Omental fat pad (tissue), 3 donors: ENCODE measurements at regions not wholly inside any gene's neighbourhood (a gene's known extent, or its start where the extent isn't known, plus 50 kb on each side); places are given as distances from the start of the nearest gene placed in this dataset.

Experiments used
- ATAC-seq: fragments of 150-250 bp; one replicate; pipeline ENCODE4 v1.9.1; 2016; ENCODE audit warnings: mild to moderate bottlenecking, moderate library complexity; ENCODE audit not compliant: low FRiP score
- DNase-seq: peaks from one replicate; pipeline ENCODE4 v3.0.0-alpha.2; 2019; ENCODE audit warnings: low spot score
- TF ChIP-seq, protein P1 (sequence below), 3 donors: fragments of 450-650 bp; IDR thresholded peaks; one replicate each; pipeline ENCODE4 v1.5.1; 2016 to 2017; ENCODE audit warnings: antibody characterized with exemption in 3 of 3, mild to moderate bottlenecking in 3 of 3, moderate library complexity in 2 of 3

DNA sequence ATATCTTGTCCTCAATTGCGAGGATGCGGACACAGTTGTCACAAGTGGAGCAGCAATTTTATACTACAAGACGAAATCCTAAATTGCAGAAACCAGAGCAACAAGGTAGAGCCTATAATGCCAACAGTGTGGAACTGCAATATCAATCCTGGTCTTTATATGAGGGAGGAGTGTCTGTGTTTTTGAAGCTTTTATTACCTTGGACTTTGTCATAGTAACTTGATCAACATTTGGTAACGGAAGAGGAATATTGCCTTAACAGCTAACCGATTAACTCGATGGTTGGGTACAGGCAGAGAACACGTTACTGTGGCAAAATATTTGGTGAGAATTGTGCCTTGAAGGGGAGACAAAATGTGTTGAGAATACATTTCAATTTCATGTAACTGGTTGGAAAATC lies 661.5 kb downstream of the FGF9 start:
- ATAC-seq, result no peak

DNA sequence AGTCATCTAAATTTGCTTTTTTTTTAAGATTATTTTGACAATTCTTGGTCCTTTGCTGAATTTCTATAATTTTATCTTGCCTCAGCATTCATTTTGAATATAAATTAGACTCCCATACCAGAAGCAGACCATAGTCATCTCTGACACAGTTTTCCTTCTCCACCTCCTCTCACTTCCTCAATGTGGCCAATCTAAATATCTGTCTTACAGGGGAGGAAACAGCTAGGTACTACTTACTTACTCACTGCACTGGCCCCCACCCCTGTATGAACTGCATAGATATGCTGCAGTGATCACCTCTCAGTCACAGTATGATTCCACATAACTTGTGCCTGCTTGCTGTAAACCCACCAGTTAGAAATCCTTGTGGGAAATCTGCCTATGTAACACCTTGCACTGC lies 665.6 kb downstream of the FGF9 start:
- DNase-seq, result no peak
- ATAC-seq, result no peak
- TF ChIP-seq, protein P1, sequence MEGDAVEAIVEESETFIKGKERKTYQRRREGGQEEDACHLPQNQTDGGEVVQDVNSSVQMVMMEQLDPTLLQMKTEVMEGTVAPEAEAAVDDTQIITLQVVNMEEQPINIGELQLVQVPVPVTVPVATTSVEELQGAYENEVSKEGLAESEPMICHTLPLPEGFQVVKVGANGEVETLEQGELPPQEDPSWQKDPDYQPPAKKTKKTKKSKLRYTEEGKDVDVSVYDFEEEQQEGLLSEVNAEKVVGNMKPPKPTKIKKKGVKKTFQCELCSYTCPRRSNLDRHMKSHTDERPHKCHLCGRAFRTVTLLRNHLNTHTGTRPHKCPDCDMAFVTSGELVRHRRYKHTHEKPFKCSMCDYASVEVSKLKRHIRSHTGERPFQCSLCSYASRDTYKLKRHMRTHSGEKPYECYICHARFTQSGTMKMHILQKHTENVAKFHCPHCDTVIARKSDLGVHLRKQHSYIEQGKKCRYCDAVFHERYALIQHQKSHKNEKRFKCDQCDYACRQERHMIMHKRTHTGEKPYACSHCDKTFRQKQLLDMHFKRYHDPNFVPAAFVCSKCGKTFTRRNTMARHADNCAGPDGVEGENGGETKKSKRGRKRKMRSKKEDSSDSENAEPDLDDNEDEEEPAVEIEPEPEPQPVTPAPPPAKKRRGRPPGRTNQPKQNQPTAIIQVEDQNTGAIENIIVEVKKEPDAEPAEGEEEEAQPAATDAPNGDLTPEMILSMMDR (IDR thresholded peaks at IDR 0.05), result no peak

More for the DNA sequence above, 661.5 kb downstream of the FGF9 start:
- DNase-seq, result no peak
- TF ChIP-seq, protein P1 (IDR thresholded peaks at IDR 0.05), result no peak

DNA sequence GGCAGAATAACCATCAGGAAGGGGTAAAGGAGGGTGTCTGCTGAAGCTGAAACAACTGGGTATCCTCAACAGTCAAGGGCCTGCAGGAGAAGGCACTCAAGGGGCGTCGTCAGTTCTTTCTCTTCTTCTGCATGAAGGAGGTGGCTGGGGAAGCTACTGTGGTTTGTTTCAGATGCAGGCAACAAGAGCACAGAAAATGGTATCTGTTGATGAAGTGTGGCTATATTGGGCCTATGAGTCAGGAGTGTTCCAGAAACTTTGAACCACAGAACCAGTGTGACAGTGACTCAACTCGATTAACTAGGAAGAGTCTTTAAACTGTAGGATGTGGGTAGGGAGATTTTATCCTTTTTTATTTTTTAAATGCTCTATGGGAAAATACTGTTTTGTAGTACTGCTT lies 686.3 kb downstream of the FGF9 start:
- TF ChIP-seq, protein P1 (IDR thresholded peaks at IDR 0.05), result no peak
- ATAC-seq (no peak), DNase-seq (no peak)

DNA sequence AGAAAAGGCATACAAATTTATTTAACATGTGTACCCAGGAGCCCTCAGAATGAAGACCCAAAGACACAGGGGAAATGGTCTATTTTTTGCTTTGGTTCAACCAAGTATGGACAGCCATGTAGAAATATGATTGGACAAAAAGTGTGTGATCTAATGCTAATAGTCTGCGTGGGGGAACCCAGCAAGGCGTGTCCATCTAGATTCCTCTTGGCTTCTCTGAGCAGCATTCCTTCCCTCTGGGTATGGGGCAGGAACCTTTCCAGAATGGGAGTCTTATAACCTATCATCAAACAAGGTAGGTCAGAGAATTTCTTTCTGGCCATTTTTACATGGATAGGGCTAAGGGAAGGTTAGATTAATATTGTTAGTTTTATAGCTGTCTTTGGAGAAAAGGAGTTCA lies 698.2 kb downstream of the FGF9 start:
- DNase-seq (no peak), ATAC-seq (peak; percentile 51)
- TF ChIP-seq, protein P1 (IDR thresholded peaks at IDR 0.05), result no peak

DNA sequence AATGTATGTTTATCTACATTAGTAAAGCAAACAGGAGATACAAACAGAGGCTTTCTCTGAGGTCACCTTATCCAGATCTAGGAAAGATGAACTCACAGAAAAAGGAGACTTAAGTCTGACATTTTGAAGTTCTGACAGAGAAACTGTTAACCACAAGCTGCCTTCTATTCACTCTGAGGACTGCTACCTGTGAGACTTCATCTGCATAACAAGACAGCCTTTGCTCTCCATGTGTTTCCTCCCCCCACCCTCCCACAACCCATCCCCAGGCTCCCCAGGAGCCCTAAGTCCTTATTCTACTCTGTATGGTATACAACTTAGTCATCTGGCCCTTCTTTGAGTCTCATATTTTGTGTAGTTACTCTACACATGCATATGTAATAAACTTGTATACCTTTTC lies 699.0 kb downstream of the FGF9 start:
- no peak for ATAC-seq

DNA sequence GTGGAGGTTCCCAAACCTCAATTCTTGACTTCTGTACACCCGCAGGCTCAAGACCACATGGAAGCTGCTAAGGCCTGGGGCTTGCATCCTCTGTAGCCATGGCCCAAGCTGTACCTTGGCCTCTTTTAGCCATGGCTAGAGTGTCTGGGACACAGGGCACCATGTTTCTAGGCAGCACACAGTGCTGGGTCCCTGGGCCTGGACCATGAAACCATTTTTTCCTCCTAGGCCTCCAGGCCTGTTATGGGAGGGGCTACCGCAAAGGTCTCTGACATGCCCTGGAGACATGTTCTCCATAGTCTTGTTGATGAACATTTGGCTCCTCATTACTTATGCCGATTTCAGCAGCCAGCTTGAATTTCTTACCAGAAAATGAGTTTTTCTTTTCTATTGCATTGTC lies 701.4 kb downstream of the FGF9 start:
- no peak for ATAC-seq
- no peak for DNase-seq
- TF ChIP-seq, protein P1 (IDR thresholded peaks at IDR 0.05), result no peak

More for the DNA sequence above, 699.0 kb downstream of the FGF9 start:
- TF ChIP-seq, protein P1 (IDR thresholded peaks at IDR 0.05), result no peak
- no peak for DNase-seq

DNA sequence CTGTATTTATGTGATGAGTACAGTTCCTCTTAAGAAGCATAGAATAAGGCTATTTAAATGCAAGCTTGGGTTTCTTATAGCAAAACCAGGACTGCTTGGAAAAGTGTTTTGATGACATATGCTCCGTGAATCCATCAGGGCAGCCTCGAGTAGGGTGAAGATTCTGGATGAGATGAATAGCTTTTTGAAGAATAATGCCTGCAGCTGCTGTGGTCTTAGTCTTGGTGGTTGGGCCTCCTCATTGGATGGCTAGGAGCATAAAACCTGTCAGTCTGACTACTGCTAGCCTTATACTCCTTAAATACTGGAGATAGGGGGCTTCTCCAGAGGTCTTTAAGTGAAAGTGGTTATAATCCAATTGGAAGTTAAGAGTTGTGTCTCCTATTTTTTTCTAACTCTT lies 704.3 kb downstream of the FGF9 start:
- TF ChIP-seq, protein P1 (IDR thresholded peaks at IDR 0.05), result no peak
- DNase-seq, result no peak
- ATAC-seq, result no peak
